22Rv1 (cell line): ENCODE measurements at regions not wholly inside any gene's neighbourhood (a gene's known extent, or its start where the extent isn't known, plus 50 kb on each side); places are given as distances from the start of the nearest gene placed in this dataset.

Source experiments
- ZFX ChIP-seq: fragments of 450-650 bp; IDR thresholded peaks from 2 replicates; pipeline ENCODE4 v1.6.1; 2017; ENCODE audit warnings: antibody characterized with exemption, borderline replicate concordance
- TF ChIP-seq, protein P1 (sequence below): fragments of 450-650 bp; IDR thresholded peaks from 2 replicates; pipeline ENCODE4 v1.5.1; 2017; ENCODE audit warnings: mild to moderate bottlenecking

DNA sequence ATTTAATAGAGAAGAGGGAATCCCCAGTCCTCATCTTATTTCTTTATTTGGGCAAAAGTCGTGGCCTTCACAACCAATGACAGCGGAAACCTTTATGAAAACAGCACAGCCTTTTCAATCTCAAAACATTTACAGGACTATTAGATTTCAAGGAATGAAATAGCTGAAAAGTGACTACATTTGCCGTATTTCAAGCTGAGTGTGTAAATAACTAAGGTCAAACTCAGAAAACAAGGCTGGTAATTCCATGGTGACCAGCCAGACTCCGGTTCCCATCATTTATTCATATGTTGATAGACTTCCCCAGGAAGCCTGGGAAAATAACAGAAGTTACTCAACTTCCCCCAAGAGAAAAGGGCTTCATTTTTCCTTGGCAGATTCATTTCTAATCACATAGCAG lies 457.3 kb upstream of the NFE2L3 start:
- TF ChIP-seq, protein P1, sequence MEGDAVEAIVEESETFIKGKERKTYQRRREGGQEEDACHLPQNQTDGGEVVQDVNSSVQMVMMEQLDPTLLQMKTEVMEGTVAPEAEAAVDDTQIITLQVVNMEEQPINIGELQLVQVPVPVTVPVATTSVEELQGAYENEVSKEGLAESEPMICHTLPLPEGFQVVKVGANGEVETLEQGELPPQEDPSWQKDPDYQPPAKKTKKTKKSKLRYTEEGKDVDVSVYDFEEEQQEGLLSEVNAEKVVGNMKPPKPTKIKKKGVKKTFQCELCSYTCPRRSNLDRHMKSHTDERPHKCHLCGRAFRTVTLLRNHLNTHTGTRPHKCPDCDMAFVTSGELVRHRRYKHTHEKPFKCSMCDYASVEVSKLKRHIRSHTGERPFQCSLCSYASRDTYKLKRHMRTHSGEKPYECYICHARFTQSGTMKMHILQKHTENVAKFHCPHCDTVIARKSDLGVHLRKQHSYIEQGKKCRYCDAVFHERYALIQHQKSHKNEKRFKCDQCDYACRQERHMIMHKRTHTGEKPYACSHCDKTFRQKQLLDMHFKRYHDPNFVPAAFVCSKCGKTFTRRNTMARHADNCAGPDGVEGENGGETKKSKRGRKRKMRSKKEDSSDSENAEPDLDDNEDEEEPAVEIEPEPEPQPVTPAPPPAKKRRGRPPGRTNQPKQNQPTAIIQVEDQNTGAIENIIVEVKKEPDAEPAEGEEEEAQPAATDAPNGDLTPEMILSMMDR, result no peak
- TF ChIP-seq ZFX, result no peak
